ENCODE measurements at regions not wholly inside any gene's neighbourhood (a gene's known extent, or its start where the extent isn't known, plus 50 kb on each side); places are given as distances from the start of the nearest gene placed in this dataset.
"Not testable (repeated sequence)": the region's sequence is repeated elsewhere in the genome, so short reads cannot be mapped to it uniquely, and the experiment has no call there.

DNA sequence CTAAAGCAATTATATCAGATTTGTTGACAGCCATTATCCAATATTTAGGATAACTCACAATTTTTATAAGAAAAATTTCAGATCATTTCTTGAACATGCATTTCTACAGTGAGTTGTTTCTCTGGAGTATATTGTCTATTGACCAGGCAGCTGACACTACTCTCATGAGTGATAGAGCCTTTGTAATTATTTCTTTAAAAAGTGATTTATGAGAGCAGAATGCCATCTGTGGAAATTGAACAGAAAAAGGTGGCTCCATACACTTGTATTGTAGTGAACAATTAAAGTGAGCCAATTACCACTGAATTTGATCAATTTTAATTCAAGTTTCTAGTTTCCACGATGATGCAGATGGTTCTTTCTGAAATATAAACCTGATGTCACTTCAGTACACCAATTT is 855.4 kb downstream of the TAF11L14 start:
- DNase-seq, result no peak

DNA sequence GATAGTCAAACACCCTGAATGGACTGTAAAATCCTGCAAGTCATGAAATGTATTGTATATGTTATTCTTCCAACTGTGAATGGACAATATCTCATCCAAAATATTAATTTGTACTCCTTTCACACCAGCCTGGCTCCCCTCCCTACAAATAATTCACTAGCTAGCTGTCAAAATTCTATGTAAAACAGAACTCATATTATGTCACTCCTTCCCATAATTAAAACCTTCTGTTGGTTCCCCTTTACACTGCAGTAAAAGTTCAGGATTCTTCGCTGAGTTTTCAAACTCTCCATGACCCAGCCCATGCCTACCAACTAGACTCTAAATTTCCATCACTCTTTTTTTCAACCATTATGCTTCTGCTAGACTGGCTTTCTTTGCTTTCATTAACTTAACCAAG is 857.1 kb downstream of the TAF11L14 start:
- DNase-seq, result no peak

DNA sequence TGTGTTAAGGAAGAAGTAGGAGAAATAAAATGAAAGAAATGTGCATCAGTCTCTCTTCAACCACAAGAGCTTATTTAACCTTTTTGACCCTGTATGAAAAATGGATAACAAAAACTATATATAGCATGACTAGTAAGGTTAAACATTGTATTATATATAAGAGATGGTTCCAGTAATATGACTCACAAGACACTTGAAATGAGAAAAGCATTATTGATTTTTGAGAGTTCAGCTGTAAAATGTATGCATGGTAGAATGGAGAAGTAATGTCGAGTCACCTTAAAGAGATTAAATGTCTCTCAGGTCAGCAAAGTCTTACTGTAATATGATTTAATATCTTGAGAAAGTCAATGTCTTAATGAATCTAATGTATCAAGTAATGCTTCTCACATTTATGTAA is 860.9 kb downstream of the TAF11L14 start:
- DNase-seq, result no peak

DNA sequence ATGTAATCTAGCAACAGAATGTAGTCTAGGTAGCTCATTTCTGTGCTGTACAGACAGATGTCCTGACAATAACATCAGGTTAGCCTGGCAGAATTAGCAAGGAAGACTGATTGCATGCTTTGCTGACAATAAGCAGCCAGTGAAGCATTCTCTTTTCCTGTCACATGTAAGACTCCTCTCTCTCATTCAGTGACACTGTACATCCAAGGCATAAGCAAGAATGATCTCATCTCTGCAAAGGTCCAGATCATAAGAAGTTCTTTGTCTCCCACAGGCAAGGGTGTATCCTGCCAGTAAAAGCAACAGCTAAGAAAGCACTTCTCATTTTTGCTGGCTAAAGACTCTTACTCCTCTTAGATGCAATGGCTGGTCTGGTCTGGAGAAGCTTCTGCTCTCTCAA is 861.8 kb downstream of the TAF11L14 start:
- DNase-seq, result no peak

DNA sequence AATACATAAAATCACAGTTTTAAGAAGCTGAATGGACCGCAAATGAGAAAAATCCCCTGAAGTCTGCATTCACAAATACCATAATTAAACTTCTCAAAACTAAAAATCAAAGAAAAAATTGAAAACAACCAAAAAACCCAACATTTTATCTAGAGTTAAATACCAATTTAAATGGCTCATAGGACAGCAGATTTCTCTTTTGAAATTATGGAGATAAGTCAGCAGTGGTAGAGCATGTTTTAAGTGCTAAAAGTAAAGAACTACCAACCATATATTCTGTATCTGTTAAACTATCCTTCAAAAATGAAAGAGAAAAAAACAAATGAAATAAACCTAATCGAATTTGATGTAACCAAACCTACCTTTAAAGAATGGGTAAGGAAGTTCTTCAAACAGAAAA is 862.8 kb downstream of the TAF11L14 start:
- DNase-seq, result no peak

DNA sequence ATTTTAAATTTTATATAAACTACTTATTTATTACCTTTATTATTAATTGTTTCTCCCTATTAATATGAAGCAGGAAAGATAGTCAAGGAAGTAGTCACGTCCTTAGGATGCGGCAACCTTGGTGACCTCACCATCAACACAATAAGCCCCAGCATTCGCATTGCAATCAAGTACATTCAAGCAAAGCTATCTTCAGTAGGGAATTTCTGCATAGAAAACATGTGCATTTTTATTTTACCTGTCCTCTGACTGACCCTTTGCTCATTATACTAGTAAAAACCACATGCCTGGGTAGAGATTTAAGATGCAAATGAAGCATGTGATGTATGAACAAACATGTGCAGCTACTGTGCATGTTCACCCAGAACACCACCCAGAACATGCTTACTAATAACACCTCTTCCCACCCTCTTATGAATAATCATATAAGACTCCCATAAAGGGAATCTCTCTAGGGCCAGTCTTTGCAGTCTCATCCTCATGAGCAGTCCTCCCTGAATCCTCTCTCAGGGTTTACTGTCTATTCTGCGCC is 869.6 kb downstream of the TAF11L14 start:
- no peak for DNase-seq

DNA sequence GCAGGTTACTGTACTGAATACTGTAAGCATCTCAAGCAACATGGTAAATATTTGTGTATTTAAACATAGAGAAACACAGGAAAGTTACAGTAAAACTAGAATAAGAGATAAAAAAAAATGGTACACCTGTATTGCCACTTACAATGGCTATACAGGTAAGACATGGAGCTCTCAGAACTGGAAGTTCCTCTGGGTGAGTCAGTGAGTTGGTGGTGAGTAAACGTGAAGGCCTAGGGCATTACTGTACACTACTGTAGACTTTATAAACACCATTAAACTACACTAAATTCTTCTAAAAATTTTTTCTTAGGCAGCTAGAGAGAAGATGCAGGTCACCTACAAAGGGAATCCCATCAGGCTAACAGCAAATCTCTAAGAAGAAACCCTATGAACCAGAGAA is 872.9 kb downstream of the TAF11L14 start:
- DNase-seq, result no peak

DNA sequence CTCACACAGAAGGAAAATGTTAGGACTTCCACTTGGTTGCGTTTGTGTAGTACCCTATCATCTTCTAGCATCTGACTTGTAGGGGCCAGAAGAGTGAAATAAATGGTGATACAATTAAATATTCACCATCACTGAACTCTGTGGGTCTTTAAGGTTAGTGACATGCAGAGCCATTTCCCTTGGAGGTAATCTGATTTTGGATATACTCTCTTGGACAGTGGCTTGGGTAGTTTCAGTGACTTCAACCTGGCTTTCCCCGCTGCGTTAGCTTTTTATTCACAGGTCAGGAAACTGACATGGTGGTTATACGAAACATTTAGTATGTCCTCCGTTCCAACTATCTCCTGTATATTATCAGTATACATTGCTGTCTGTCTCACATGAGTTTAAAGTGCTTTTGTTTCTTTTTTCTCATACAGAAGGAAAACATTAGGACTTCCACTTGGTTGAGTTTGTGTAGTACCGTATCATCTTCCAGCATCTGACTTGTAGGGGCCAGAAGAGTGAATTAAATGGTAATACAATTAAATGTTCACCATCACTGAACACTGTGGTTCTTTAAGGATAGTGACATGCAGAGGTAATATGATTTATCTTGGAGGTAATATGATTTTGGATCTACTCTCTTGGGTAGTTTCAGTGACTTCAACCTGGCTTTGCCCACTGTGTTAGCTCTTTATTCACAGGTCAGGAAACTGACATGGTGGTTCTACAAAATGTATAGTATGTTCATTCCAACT is 883.6 kb downstream of the TAF11L14 start:
- no peak for DNase-seq

DNA sequence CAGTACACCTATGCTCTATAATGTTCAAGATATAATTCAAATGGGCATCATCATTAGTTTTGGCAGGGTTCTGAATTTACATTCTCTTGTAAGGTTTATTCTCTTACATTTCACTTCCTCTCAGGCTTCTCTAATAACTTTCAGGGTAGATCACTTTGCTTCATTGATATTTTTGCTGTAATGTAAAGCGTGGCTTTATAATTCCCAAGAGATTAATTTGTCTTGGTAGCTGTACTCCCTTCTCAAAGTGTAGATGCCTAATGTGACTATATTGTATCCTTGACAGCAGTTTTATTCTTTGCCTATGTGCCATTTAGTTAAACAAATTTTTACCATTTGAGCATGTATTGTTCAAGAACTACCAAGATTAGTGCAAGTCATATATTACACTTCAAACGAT is 889.1 kb downstream of the TAF11L14 start:
- no peak for DNase-seq

DNA sequence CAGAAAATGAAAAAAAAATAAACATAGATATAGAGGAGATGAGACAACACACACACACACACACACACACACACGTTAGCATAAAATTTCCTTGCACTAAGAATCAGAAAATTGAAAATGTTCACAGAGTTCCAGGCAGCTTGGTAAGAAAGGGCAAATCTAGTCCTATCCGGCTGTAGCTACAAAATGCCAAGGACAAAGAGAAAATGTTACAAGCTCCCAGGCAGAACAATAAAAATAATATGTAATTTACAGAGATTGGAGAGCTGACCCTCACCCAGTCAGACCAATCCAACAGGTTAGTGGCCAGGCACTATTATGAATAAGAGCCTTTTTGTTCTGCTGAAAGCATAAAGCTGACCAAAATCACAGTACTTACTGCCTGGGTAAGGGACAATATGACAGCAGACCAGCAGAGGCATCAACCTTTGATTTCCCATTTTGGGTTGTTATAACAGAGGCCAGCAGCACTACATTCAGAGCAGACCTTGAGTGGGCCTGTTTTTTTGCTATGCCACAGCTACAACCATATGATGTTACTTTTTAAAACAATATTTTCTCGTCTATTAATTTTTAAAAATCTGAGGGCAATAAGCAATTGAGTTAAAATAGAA is 892.6 kb downstream of the TAF11L14 start:
- DNase-seq, result no peak

DNA sequence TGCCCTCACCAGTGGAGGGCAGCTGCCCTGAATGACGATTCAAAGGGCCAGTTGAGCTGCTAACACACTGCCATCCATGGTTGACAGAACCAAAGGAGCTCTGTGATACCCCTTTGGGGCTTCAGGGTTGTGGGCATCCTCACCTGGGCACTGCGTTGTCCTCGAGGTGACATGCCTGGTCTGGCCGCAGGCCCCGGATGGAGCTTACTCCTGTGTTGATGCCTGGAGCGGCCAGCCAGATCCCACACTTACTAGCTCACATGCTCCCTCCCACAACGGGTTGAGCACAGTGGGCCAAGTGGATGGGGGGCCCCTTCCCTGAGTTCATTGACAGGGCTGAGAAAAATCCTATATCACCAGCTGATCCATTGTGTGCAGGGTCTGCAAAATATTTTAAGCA is 898.9 kb downstream of the TAF11L14 start:
- no peak for DNase-seq

DNA sequence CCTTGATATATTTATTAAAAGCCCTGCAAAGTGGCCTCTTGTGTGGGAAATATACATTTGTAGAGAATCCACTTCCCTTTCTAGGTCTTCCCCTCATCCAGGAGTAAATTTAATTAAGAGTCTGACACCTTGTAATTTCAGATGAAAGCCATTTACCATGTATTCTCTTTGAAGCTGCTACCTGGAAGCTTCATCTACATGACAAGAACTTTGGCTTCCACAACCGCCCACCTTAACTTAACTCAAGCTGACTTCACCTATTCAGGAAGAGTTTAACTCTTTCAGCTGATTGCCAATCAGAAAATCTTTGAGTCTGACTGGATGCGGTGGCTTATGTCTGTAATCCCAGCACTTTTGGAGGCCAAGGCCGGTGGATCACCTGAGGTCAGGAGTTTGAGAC is 899.9 kb downstream of the TAF11L14 start:
- no peak for DNase-seq

DNA sequence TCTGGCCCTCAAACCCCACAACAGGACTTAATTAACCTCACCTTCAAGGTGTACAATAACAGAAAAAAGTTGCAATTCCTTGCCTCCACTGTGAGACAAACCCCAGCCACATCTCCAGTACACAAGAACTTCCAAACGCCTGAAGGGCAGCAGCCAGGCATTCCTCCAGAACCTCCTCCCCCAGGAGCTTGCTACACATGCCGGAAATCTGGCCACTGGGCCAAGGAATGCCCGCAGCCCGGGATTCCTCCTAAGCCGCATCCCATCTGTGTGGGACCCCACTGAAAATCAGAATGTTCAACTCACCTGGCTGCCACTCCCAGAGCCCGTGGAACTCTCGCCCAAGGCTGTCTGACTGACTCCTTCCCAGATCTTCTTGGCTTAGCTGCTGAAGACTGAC is 901.5 kb downstream of the TAF11L14 start:
- not testable (repeated sequence) for DNase-seq

DNA sequence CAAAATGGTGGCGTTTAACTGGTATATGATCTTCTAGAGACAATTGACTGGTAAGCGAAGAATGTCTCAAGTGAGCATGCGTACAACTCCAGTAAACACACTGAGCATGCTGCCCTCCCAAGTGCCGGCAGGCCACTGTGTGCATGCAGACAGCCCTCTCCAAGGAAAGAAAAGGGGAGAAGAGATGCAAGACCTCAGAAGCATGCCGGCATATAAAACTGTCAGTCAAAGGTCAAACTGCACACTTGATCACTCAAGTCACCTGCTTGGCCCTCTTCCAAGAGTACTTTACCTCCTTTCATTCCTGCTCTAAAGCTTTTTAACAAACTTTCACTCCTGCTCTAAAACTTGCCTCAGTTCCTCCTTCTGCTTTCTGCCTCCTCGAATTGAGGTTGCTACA is 910.2 kb downstream of the TAF11L14 start:
- DNase-seq, result no peak

DNA sequence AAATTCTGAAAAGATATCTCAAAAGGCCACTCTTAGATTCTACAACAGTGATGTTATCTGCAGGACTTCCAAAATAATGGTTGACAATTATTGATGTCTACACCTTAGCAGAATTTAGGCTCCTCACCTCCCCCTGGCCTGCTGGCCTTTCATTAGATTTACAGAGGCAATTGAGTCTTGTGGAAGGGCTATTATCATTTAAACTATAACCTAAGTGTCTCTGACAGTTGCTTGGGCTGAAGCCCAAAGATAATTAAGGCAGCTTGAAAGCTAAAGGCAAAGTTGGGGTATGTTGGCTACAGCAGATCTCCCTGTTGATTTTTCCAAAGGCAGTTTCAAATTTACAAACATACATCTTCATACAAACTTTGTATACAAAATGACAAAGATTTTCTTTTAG is 912.3 kb downstream of the TAF11L14 start:
- no peak for DNase-seq

DNA sequence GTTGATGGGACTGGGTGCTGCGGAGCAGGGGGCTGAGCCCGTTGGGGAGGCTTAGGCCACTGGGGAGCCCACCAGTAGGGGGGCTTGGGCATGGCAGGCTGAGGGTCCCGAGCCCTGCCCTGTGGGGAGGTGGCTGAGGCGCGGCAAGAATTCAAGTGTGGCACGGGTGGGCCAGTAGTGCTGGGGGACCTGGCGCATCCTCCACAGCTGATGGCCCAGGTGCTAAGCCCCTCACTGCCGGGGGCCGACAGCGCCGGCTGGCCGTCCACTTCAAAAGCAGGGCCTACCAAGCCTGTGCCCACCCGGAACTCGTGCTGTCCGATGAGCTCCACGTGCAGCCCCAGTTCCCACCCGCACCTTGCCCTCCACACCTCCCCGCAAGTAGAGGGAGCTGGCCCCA is 917.5 kb downstream of the TAF11L14 start:
- no peak for DNase-seq

DNA sequence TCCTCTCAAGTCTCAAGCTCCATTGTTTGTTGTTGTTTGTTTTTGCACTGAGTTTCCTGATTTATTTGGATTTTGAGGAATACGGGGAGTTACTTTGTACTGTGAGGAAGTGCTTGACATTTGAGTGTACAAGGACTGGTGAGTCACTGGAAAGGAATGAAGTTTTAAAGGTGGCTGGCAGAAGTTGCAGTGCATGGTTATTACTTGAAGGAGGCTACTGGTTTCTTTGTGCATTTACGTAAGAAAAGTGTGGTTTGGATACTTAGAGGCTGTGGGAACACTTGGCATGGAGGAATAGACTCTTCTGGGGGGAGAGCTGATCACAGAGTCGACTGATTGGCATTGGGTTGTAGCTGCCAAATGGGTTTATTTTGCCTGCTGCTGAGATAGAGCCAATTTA is 919.0 kb downstream of the TAF11L14 start:
- DNase-seq, result no peak

DNA sequence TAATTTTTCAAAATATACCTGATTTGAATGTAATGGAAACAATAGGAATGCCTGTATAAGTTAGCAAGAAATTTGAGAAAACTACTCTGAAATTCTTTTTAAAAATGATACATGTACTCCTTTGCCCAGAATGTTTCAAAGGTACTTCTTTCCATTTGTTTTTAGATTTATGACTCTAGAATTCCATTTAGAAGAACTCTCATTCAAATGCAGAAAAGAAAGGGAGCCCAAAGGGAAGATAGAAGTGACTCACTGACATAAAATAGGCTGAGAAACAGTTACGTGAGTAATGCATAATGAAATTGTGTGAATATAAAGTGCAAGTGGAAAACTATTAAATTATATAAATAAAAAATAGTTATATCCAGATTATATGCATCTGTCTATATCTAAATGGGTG is 926.3 kb downstream of the TAF11L14 start:
- no peak for DNase-seq

DNA sequence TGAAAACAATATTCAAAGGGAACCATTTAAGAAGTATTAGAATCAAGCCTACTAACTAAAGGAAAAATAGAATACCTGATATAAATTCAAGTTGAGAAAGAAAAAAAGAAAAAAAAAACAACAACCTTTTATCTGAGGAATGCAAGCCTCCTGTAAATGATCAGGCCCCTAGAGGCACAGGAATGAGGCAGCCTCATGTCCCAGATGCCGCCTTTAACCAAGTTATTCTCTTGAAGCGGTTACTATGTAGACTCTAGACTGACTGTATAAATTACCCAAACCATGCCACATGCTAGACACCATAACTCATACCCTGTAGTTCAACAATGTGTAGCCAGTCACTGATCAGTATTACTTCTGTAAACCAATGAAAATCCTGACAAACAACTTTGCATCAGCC is 929.6 kb downstream of the TAF11L14 start:
- DNase-seq, result no peak

DNA sequence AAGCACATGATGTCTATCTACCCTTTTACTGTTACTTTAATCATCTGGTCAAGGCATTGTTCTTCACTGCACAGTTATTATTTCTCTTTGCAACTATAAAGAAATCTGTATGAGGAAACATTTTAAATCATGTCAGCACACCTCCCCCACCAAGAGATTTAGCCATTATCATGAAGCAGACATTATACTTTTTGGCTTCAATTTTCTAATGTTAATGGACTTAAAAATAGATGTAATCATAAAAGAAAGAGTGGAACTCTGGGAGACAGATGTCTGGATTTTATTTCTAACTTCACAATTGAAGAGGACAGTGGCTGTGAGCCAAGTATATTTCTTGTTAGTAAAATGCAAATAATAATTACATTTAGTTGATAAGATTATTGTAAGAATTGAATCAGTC is 932.4 kb downstream of the TAF11L14 start:
- no peak for DNase-seq

DNA sequence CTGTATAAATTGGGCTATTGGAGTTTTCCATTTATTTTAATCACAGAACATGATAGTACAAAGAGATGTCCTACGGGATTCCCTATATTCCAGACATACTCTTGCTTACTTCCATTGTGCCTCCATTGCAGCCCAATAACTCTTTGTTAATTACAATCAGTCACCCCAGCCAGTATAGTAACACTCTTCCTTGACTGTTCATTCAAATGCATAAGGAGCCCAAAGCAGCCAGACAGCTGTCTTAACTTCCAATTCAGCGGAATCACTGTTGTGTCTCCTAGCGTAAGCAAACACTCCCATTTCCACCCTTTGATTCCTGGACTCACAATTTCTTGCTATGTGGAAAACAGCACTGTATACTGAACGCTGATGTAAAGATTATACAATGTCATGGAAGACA is 942.3 kb downstream of the TAF11L14 start:
- no peak for DNase-seq

DNA sequence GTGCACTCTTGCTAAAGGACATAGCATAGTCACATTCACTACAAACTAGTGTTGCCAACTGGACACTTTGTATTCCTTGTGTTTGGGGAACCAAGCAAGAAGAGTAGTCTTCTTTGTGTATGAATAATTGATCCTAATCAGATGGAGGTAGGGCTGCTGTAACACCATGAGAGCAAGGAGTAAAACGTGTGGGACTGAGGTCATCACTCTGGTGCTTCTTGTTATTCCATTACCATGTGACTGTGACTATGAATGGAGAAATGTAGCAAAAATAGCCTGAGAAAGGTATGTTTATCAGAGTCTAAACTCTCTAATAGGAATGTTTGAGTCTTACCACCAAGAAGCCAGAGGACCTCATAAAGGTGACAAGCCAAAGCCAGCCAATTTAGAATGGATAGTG is 966.9 kb downstream of the TAF11L14 start:
- DNase-seq, result no peak

DNA sequence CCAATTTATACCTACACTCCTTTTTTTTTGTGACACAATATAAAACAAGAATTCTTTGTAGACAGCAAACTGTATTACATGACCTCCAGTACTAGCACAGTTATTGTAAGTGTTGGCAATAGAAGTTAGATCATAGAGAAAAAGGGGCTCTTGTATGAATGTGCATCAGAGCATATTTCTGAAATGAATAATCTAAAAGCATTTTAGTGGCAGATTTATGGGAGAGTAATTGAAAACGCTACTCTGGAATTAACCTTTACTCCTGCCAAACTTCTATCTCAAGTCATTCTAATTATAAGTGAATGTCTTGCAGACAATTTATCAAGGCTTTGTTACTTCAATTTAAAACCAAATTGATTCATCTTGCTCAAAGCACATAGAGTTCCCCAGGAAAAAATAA is 968.1 kb downstream of the TAF11L14 start:
- no peak for DNase-seq

DNA sequence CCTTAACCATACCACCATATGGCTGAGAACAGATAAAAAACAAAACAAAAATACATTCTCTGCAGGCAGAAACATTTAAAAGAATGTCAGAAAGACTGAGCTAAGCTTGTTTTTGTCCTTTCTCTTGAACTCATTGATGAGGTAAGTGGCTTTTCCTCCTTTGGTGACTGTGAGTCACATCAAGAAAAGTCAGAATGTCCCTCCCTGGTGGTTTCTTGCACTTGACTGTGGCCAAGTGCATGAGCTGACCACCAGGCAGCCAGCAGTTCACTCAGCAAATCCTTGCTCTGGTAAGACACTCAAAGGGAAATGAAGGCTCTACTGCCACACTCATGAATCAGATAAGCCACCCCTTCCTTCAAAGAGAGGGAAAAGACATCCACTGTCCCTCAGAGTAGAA is 970.9 kb downstream of the TAF11L14 start:
- DNase-seq, result no peak

DNA sequence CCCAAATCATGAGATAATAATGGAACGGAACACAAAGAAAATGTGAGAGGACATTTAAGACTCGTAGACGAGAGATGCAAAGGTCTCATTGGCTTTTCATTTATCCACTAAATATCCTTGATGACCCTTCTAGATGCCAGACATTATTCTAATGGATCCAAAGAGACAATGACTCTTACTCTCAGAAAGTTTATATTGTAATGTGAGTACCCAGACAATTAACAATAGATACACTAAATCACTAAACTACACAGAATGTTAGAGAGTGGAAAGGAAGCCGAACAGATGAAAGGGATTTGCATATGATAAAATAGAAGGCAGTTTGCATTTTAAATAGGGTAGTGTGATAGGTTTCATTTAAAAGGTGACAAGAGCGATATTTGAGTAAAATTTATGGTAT is 973.3 kb downstream of the TAF11L14 start:
- no peak for DNase-seq

All from femur (tissue), 1 donor.